Lung (tissue), 11 donors: ENCODE measurements at regions not wholly inside any gene's neighbourhood (a gene's known extent, or its start where the extent isn't known, plus 50 kb on each side); places are given as distances from the start of the nearest gene placed in this dataset.
A peak's percentile ranks its signal among the peaks of the same experiment; 100 is the strongest.

Source experiments
- ATAC-seq: fragments of 200-7000 bp; cut with Tn5 transposase; one replicate; pipeline ENCODE4 v1.9.1; 2020; ENCODE audit warnings: moderate number of reproducible peaks; ENCODE audit not compliant: insufficient read depth, low FRiP score
- DNase-seq, 3 donors: peaks; one replicate each; pipeline ENCODE4 v3.0.0-alpha.2; 2013 to 2017
- H3K27ac ChIP-seq, 2 donors: one replicate each; pipeline ENCODE4 v1.5.1; 2013; ENCODE audit warnings: mild to moderate bottlenecking in 2 of 2, moderate library complexity in 2 of 2, control low read depth in 1 of 2, inconsistent platforms in 1 of 2, low read depth in 1 of 2, low read length in 1 of 2
- H3K27me3 ChIP-seq, 3 donors: one replicate each; pipeline ENCODE4 v1.5.1; 2013; ENCODE audit warnings: low read length in 2 of 3; ENCODE audit not compliant: control insufficient read depth in 3 of 3, insufficient read depth in 3 of 3
- H3K36me3 ChIP-seq, 4 donors: one replicate each; pipeline ENCODE4 v1.5.1; 2013; ENCODE audit warnings: low read length in 4 of 4, mild to moderate bottlenecking in 1 of 4, moderate library complexity in 1 of 4; ENCODE audit not compliant: control insufficient read depth in 4 of 4, insufficient read depth in 4 of 4
- H3K4me1 ChIP-seq, 5 donors: one replicate each; pipeline ENCODE4 v1.5.1; 2013; ENCODE audit warnings: low read length in 5 of 5, mild to moderate bottlenecking in 2 of 5, moderate library complexity in 1 of 5; ENCODE audit not compliant: control insufficient read depth in 5 of 5, insufficient read depth in 5 of 5
- H3K4me3 ChIP-seq: one replicate; pipeline ENCODE4 v1.5.1; 2013; ENCODE audit warnings: mild to moderate bottlenecking, control low read depth, moderate library complexity
- H3K9ac ChIP-seq, 2 donors: one replicate each; pipeline ENCODE4 v1.5.1; 2013; ENCODE audit warnings: low read length in 2 of 2, control low read depth in 1 of 2; ENCODE audit not compliant: insufficient read depth in 1 of 2
- H3K9me3 ChIP-seq, 4 donors: one replicate each; pipeline ENCODE4 v1.5.1; 2013; ENCODE audit warnings: low read length in 3 of 4, mild to moderate bottlenecking in 1 of 4, moderate library complexity in 1 of 4; ENCODE audit not compliant: control insufficient read depth in 4 of 4, insufficient read depth in 3 of 4
- WGBS, 2 donors: extraction: QIAGEN DNeasy Blood & Tissue Kit; methylation state at CpG; one replicate each; pipeline ENCODE4 v1.1.7; 2013; 5-methylcytosine and 5-hydroxymethylcytosine counted together
- TF ChIP-seq, protein P1 (sequence below): IDR thresholded peaks from 2 replicates; pipeline ENCODE4 v1.5.1; 2012; ENCODE audit warnings: mild to moderate bottlenecking; ENCODE audit errors: control extremely low read depth, extremely low read depth
- donor health status: control.
- donor health status: control.
- donor health status: Bipolar disorder and iron deficiency.
- donor health status: healthy.
- donor health status: DM: yes; HTN: yes; CAD: no.

DNA sequence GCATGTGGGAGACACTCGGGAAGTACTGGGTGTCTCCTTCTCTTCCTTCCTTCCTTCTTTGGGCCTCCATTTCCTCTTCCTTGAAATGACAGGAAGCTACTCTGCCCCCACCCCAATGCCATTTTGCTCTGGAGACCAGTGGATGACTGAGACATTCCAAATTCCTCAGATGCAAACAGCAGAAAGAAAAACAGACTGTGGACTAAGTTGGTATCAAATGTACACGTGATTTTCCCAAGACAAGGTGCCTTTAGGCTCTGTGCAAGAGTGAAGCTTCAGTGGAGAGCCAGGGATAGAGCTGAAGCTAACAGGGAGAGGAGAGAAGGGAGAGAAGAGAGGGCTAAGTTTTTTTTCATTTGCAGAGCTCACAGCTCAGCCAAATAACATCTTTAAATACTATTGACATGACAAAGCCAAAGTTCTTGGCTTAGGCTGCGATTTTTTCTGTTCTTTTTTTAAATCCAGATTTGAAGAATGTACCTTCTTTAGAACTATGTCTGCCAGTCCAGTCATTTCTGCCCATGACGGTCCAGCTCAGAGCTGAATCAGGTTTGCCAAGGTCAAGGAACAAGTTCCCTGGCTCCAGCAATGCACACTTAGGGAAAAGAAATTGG, 84.5 kb upstream of the LCLAT1 start:
- DNase-seq (peak in 2 of 3 donors; percentile 33 to 45), ATAC-seq (no peak)
- Histone ChIP-seq H3K4me1 (peaks cover 20 to 49% (median 28%) of the 10 kb centered on the region in 5 donors), H3K27ac (peak overlapping the region; percentile 42 to 88), H3K9ac (no peak overlapping the region), H3K36me3 (no peaks in the 10 kb centered on the region), H3K27me3 (no peaks in the 10 kb centered on the region), H3K4me3 (no peak overlapping the region), H3K9me3 (no peaks in the 10 kb centered on the region)
- 32 to 53% methylated on average over 4 of the region's 4 CpGs for WGBS, 2 donors
- TF ChIP-seq, protein P1, sequence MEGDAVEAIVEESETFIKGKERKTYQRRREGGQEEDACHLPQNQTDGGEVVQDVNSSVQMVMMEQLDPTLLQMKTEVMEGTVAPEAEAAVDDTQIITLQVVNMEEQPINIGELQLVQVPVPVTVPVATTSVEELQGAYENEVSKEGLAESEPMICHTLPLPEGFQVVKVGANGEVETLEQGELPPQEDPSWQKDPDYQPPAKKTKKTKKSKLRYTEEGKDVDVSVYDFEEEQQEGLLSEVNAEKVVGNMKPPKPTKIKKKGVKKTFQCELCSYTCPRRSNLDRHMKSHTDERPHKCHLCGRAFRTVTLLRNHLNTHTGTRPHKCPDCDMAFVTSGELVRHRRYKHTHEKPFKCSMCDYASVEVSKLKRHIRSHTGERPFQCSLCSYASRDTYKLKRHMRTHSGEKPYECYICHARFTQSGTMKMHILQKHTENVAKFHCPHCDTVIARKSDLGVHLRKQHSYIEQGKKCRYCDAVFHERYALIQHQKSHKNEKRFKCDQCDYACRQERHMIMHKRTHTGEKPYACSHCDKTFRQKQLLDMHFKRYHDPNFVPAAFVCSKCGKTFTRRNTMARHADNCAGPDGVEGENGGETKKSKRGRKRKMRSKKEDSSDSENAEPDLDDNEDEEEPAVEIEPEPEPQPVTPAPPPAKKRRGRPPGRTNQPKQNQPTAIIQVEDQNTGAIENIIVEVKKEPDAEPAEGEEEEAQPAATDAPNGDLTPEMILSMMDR = no peak

DNA sequence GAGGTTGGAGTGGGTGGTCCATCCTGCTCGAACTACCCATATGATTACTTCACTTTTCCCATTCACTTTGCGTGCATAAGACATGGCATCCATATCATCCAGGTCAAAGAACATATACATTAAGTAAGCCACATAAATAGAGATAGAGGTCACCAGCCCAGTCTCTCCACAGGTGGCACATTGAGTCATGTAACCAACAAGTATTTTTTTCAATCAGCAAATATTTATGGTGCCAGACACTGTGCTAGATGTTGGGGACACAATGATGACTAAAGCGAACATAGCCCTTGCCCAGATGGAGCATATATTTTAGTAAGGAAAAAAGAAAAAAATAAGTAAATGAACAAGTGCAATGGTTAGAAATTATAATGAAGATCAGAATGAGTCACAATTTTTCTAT, 83.6 kb upstream of the LCLAT1 start:
- H3K36me3 ChIP-seq = no peaks in the 10 kb centered on the region
- WGBS, 2 donors = 90 to 92% methylated on average over 3 of the region's 3 CpGs
- no peaks in the 10 kb centered on the region for H3K9me3 ChIP-seq
- no peaks in the 10 kb centered on the region for H3K27me3 ChIP-seq
- TF ChIP-seq, protein P1 = no peak
- peaks cover 20 to 57% (median 31%) of the 10 kb centered on the region in 5 donors for H3K4me1 ChIP-seq
- H3K9ac ChIP-seq = no peak overlapping the region
- DNase-seq (no peak), ATAC-seq (no peak)
- H3K27ac ChIP-seq = no peak overlapping the region
- H3K4me3 ChIP-seq = no peak overlapping the region

DNA sequence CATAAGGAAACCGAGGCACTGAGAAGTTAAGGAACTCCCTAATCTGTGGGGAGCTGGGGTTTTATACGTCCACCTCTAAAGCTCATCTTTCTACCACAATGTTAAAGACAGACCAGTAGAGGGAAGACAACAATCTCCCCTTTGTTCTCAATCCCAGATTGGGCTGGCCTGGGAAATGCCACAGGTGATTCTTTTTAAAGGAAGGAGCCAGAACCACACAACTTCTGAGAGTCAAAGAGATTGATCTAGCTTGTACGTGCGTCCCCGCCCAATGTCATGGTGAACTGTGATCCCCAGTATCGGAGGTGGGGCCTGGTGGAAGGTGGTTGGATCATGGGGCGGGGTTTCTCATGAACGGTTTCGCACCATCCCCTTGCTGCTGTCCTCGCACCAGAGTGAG, 81.8 kb upstream of the LCLAT1 start:
- Histone ChIP-seq H3K36me3 (no peaks in the 10 kb centered on the region), H3K27me3 (no peaks in the 10 kb centered on the region), H3K9me3 (peaks cover 0 to 1% (median 0%) of the 10 kb centered on the region in 4 donors), H3K4me3 (no peak overlapping the region), H3K4me1 (peaks cover 13 to 45% (median 20%) of the 10 kb centered on the region in 5 donors), H3K27ac (no peak overlapping the region), H3K9ac (no peak overlapping the region)
- WGBS, 2 donors = 96% methylated on average over 10 of the region's 10 CpGs
- DNase-seq = no peak
- TF ChIP-seq, protein P1 = no peak
- no peak for ATAC-seq
